Mammary epithelial cell (primary cell): ENCODE measurements at regions not wholly inside any gene's neighbourhood (a gene's known extent, or its start where the extent isn't known, plus 50 kb on each side); places are given as distances from the start of the nearest gene placed in this dataset.

Experiments used
- CTCF ChIP-seq, 2 donors: IDR thresholded peaks in 1 of 2; conservative IDR thresholded peaks in 1 of 2; 2 replicates each; pipeline ENCODE4 v1.5.1; 2011 to 2012; ENCODE audit warnings: inconsistent platforms in 2 of 2, low read length in 2 of 2, mild to moderate bottlenecking in 2 of 2, control low read depth in 1 of 2, low read depth in 1 of 2; ENCODE audit not compliant: insufficient read depth in 1 of 2; ENCODE audit errors: extremely low read depth in 1 of 2
- EZH2 ChIP-seq: IDR thresholded peaks from 2 replicates; pipeline ENCODE4 v1.6.1; 2012; ENCODE audit warnings: low read length, inconsistent platforms, borderline replicate concordance

- TF ChIP-seq CTCF (conservative IDR thresholded peaks at IDR 0.05 in 1 of 2, IDR thresholded peaks at IDR 0.05 in 1 of 2; ENCODE audit: extremely low read depth in 1 of 2, insufficient read depth in 1 of 2, low read depth in 1 of 2, low read length in 2 of 2) (no peak), EZH2 (no peak)
These were observed 150.6 kb upstream of the TRPC5 start for GRCh38 chrX:112233164-112233563.
